HG02885 (cell line): ENCODE measurements at regions not wholly inside any gene's neighbourhood (a gene's known extent, or its start where the extent isn't known, plus 50 kb on each side); places are given as distances from the start of the nearest gene placed in this dataset.

ENCODE experiments used
- ATAC-seq: cut with Tn5 transposase; IDR thresholded peaks from one replicate; pipeline ENCODE4 v1.9.1; 2021; ENCODE audit warnings: mild to moderate bottlenecking; ENCODE audit not compliant: unreplicated experiment, poor library complexity

GRCh38 chr19:30082611-30083010 lies 140.6 kb downstream of the URI1 start:
- ATAC-seq = no peak

GRCh38 chr19:30083125-30083681 lies 141.2 kb downstream of the URI1 start:
- ATAC-seq = no peak

- no peak for ATAC-seq
Observed at GRCh38 chr19:30083701-30084156, 141.7 kb downstream of the URI1 start.

- ATAC-seq = no peak
Observed at GRCh38 chr19:30084390-30084819, 142.4 kb downstream of the URI1 start.

- no peak for ATAC-seq
Observed at GRCh38 chr19:30085394-30085793, 143.4 kb downstream of the URI1 start.

- ATAC-seq = no peak
Observed at GRCh38 chr19:30086220-30086619, 144.2 kb downstream of the URI1 start.

GRCh38 chr19:30086916-30087315 lies 144.9 kb downstream of the URI1 start:
- no peak for ATAC-seq

- ATAC-seq = no peak
Observed at GRCh38 chr19:30087381-30088138, 145.5 kb downstream of the URI1 start.

- ATAC-seq = no peak
Observed at GRCh38 chr19:30088567-30088966, 146.5 kb downstream of the URI1 start.

- no peak for ATAC-seq
Observed at GRCh38 chr19:30089086-30089665, 147.1 kb downstream of the URI1 start.

GRCh38 chr19:30090476-30090875 lies 148.4 kb downstream of the URI1 start:
- no peak for ATAC-seq

- ATAC-seq = no peak
Observed at GRCh38 chr19:30090963-30091362, 148.9 kb downstream of the URI1 start.

GRCh38 chr19:30091456-30091855 lies 149.4 kb downstream of the URI1 start:
- ATAC-seq = no peak

GRCh38 chr19:30091856-30092255 lies 149.8 kb downstream of the URI1 start:
- ATAC-seq = no peak

GRCh38 chr19:30092721-30093569 lies 150.9 kb downstream of the URI1 start:
- no peak for ATAC-seq

GRCh38 chr19:30093966-30094755 lies 152.1 kb downstream of the URI1 start:
- ATAC-seq = no peak

- no peak for ATAC-seq
Observed at GRCh38 chr19:30094756-30095140, 152.7 kb downstream of the URI1 start.

GRCh38 chr19:30095171-30095570 lies 153.1 kb downstream of the URI1 start:
- no peak for ATAC-seq

- ATAC-seq = no peak
Observed at GRCh38 chr19:30096596-30097370, 154.7 kb downstream of the URI1 start.
